HepG2 (cell line): ENCODE measurements at regions not wholly inside any gene's neighbourhood (a gene's known extent, or its start where the extent isn't known, plus 50 kb on each side); places are given as distances from the start of the nearest gene placed in this dataset.

Experiments
- HIVEP1 ChIP-seq: sonication (generic); formaldehyde crosslinking; IDR thresholded peaks from 2 replicates; pipeline ENCODE4 v1.4.0; 2020; ENCODE audit warnings: mild to moderate bottlenecking, missing genetic modification reagents
- JDP2 ChIP-seq: sonication (generic); formaldehyde crosslinking; IDR thresholded peaks from 2 replicates; pipeline ENCODE4 v1.8.1; 2022; ENCODE audit warnings: missing genetic modification reagents, borderline replicate concordance
- KLF6 ChIP-seq: IDR thresholded peaks from 2 replicates; pipeline ENCODE4 v1.8.0; 2016; ENCODE audit warnings: missing biosample characterization, missing genetic modification reagents
- MBNL3 ChIP-seq: fragments of 250-450 bp; sonication (Bioruptor Pico); conservative IDR thresholded peaks from 2 replicates; pipeline ENCODE4 v1.8.0; 2022; ENCODE audit warnings: mild to moderate bottlenecking, inconsistent platforms
- MYNN ChIP-seq: sonication (generic); formaldehyde crosslinking; IDR thresholded peaks from 2 replicates; pipeline ENCODE4 v1.4.0; 2020; ENCODE audit warnings: mild to moderate bottlenecking, low read depth, missing genetic modification reagents
- NFIC ChIP-seq: IDR thresholded peaks from 2 replicates; pipeline ENCODE4 v1.6.1; 2012; ENCODE audit warnings: mild to moderate bottlenecking, low read length, inconsistent platforms
- PPARG ChIP-seq: conservative IDR thresholded peaks from 2 replicates; pipeline ENCODE4 v1.6.1; 2016; ENCODE audit warnings: missing biosample characterization, missing genetic modification reagents
- TP53 ChIP-seq: sonication (generic); formaldehyde crosslinking; conservative IDR thresholded peaks from 2 replicates; pipeline ENCODE4 v1.4.0; 2020; ENCODE audit warnings: missing genetic modification reagents
- ZNF121 ChIP-seq: sonication (generic); formaldehyde crosslinking; IDR thresholded peaks from 2 replicates; pipeline ENCODE4 v1.5.0; 2020; ENCODE audit warnings: mild to moderate bottlenecking, missing genetic modification reagents
- ZNF44 ChIP-seq: sonication (generic); formaldehyde crosslinking; IDR thresholded peaks from 2 replicates; pipeline ENCODE4 v1.5.1; 2020; ENCODE audit warnings: mild to moderate bottlenecking, missing genetic modification reagents
- ZNF547 ChIP-seq: sonication (generic); formaldehyde crosslinking; IDR thresholded peaks from 2 replicates; pipeline ENCODE4 v1.5.1; 2020; ENCODE audit warnings: mild to moderate bottlenecking, missing genetic modification reagents
- ZNF549 ChIP-seq: sonication (generic); formaldehyde crosslinking; IDR thresholded peaks from 2 replicates; pipeline ENCODE4 v1.5.0; 2020; ENCODE audit warnings: missing genetic modification reagents
- ZNF782 ChIP-seq: sonication (generic); formaldehyde crosslinking; IDR thresholded peaks from 2 replicates; pipeline ENCODE4 v1.4.0; 2020; ENCODE audit warnings: missing genetic modification reagents, mild to moderate bottlenecking, borderline replicate concordance
- ZNF792 ChIP-seq: IDR thresholded peaks from 2 replicates; pipeline ENCODE4 v1.6.1; 2016
- ZSCAN22 ChIP-seq: sonication (generic); formaldehyde crosslinking; IDR thresholded peaks from 2 replicates; pipeline ENCODE4 v1.4.0; 2020; ENCODE audit warnings: mild to moderate bottlenecking, missing genetic modification reagents
- ZSCAN9 ChIP-seq: IDR thresholded peaks from 2 replicates; pipeline ENCODE4 v1.6.1; 2016; ENCODE audit warnings: borderline replicate concordance
- TF ChIP-seq, protein P1 (sequence below): sonication (generic); formaldehyde crosslinking; IDR thresholded peaks from 2 replicates; pipeline ENCODE4 v1.4.0; 2020; ENCODE audit warnings: missing genetic modification reagents
- TF ChIP-seq, protein P2 (sequence below): sonication (generic); formaldehyde crosslinking; IDR thresholded peaks from 2 replicates; pipeline ENCODE4 v1.4.0; 2020; ENCODE audit warnings: missing genetic modification reagents
- TF ChIP-seq, protein P3 (sequence below): sonication (generic); formaldehyde crosslinking; IDR thresholded peaks from 2 replicates; pipeline ENCODE4 v1.4.0; 2020; ENCODE audit warnings: missing genetic modification reagents, mild to moderate bottlenecking, borderline replicate concordance
- TF ChIP-seq, protein P4 (sequence below): sonication (generic); formaldehyde crosslinking; IDR thresholded peaks from 2 replicates; pipeline ENCODE4 v1.9.0; 2021; ENCODE audit warnings: mild to moderate bottlenecking, missing genetic modification reagents

DNA sequence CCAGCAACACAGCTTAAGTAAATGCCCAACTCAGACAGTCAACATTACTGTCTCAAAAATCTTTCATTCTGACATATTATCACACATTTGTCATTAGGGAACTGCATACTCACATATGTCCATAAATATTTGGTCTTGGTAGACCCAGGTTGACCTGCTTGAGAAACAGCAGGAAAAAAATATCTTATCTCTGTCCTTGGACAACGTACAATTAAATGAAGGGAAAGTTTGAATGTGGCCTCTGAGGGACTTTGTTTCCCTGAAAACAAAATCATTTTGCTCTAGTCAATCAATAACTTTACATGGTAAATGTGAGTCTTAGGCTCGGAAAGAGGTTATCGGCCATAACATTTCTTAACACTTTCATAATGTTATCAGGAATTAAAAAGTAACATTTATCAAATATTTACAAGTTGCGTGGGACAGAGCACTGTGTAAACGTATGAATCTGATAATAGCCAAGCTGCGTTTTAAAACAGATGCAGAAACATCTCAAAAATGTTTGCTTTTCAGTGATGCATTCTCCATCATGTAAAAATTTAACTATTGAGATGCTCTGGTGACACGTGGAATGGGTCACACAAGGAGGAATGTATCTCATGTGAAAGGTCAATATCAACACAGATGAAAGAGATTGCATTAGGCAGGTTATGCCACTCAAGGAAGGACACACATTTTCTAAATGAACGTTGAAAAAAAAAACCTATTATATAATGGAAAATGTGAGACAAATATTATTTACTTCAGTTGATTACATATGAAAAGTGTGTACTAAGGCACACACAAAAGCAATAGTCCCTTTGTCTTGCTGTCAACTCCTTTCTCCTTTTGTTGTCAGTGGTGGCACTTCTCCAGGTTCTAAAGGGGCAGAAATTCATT is 304.4 kb downstream of the WDR72 start (continued):
- TF ChIP-seq, protein P1, sequence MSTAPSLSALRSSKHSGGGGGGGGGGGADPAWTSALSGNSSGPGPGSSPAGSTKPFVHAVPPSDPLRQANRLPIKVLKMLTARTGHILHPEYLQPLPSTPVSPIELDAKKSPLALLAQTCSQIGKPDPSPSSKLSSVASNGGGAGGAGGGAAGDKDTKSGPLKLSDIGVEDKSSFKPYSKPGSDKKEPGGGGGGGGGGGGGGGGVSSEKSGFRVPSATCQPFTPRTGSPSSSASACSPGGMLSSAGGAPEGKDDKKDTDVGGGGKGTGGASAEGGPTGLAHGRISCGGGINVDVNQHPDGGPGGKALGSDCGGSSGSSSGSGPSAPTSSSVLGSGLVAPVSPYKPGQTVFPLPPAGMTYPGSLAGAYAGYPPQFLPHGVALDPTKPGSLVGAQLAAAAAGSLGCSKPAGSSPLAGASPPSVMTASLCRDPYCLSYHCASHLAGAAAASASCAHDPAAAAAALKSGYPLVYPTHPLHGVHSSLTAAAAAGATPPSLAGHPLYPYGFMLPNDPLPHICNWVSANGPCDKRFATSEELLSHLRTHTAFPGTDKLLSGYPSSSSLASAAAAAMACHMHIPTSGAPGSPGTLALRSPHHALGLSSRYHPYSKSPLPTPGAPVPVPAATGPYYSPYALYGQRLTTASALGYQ = peak; percentile 98
- TF ChIP-seq MYNN (CRISPR knock-in tag) = no peak
- TF ChIP-seq ZNF792 = no peak
- TF ChIP-seq, protein P2, sequence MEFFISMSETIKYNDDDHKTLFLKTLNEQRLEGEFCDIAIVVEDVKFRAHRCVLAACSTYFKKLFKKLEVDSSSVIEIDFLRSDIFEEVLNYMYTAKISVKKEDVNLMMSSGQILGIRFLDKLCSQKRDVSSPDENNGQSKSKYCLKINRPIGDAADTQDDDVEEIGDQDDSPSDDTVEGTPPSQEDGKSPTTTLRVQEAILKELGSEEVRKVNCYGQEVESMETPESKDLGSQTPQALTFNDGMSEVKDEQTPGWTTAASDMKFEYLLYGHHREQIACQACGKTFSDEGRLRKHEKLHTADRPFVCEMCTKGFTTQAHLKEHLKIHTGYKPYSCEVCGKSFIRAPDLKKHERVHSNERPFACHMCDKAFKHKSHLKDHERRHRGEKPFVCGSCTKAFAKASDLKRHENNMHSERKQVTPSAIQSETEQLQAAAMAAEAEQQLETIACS (CRISPR knock-in tag) = no peak
- TF ChIP-seq ZSCAN22 (CRISPR knock-in tag) = no peak
- no peak for TF ChIP-seq ZNF121
- TF ChIP-seq, protein P3, sequence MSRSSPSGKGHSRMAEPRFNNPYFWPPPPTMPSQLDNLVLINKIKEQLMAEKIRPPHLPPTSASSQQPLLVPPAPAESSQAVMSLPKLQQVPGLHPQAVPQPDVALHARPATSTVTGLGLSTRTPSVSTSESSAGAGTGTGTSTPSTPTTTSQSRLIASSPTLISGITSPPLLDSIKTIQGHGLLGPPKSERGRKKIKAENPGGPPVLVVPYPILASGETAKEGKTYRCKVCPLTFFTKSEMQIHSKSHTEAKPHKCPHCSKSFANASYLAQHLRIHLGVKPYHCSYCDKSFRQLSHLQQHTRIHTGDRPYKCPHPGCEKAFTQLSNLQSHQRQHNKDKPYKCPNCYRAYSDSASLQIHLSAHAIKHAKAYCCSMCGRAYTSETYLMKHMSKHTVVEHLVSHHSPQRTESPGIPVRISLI = peak; percentile 95
- no peak; the same call in 1 of the 2 replicates for TF ChIP-seq KLF6
- peak; percentile 71 for TF ChIP-seq ZSCAN9 (CRISPR knock-in tag)
- no peak; the same call in 1 of the 2 replicates for TF ChIP-seq JDP2 (CRISPR knock-in tag)
- TF ChIP-seq ZNF44 (CRISPR knock-in tag) = no peak
- no peak for TF ChIP-seq ZNF782 (CRISPR knock-in tag)
- TF ChIP-seq ZNF547 (CRISPR knock-in tag) = no peak
- no peak for TF ChIP-seq TP53 (CRISPR knock-in tag)
- peak; percentile 83 for TF ChIP-seq PPARG (CRISPR knock-in tag)
- peak; percentile 98 for TF ChIP-seq NFIC
- TF ChIP-seq, protein P4, sequence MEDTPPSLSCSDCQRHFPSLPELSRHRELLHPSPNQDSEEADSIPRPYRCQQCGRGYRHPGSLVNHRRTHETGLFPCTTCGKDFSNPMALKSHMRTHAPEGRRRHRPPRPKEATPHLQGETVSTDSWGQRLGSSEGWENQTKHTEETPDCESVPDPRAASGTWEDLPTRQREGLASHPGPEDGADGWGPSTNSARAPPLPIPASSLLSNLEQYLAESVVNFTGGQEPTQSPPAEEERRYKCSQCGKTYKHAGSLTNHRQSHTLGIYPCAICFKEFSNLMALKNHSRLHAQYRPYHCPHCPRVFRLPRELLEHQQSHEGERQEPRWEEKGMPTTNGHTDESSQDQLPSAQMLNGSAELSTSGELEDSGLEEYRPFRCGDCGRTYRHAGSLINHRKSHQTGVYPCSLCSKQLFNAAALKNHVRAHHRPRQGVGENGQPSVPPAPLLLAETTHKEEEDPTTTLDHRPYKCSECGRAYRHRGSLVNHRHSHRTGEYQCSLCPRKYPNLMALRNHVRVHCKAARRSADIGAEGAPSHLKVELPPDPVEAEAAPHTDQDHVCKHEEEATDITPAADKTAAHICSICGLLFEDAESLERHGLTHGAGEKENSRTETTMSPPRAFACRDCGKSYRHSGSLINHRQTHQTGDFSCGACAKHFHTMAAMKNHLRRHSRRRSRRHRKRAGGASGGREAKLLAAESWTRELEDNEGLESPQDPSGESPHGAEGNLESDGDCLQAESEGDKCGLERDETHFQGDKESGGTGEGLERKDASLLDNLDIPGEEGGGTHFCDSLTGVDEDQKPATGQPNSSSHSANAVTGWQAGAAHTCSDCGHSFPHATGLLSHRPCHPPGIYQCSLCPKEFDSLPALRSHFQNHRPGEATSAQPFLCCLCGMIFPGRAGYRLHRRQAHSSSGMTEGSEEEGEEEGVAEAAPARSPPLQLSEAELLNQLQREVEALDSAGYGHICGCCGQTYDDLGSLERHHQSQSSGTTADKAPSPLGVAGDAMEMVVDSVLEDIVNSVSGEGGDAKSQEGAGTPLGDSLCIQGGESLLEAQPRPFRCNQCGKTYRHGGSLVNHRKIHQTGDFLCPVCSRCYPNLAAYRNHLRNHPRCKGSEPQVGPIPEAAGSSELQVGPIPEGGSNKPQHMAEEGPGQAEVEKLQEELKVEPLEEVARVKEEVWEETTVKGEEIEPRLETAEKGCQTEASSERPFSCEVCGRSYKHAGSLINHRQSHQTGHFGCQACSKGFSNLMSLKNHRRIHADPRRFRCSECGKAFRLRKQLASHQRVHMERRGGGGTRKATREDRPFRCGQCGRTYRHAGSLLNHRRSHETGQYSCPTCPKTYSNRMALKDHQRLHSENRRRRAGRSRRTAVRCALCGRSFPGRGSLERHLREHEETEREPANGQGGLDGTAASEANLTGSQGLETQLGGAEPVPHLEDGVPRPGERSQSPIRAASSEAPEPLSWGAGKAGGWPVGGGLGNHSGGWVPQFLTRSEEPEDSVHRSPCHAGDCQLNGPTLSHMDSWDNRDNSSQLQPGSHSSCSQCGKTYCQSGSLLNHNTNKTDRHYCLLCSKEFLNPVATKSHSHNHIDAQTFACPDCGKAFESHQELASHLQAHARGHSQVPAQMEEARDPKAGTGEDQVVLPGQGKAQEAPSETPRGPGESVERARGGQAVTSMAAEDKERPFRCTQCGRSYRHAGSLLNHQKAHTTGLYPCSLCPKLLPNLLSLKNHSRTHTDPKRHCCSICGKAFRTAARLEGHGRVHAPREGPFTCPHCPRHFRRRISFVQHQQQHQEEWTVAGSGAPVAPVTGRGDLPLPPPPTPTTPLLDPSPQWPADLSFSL = peak; percentile 46; the same call in 1 of the 2 replicates
- TF ChIP-seq HIVEP1 (CRISPR knock-in tag) = no peak
- TF ChIP-seq MBNL3 = no peak
- no peak for TF ChIP-seq ZNF549 (CRISPR knock-in tag)
